GM23338 (cell line): ENCODE measurements at regions not wholly inside any gene's neighbourhood (a gene's known extent, or its start where the extent isn't known, plus 50 kb on each side); places are given as distances from the start of the nearest gene placed in this dataset.

Experiments used
- CREB1 ChIP-seq: fragments of 250-450 bp; sonication (Bioruptor Pico); IDR thresholded peaks from 2 replicates; pipeline ENCODE4 v1.5.0; 2020; ENCODE audit warnings: low read depth, mild to moderate bottlenecking, moderate library complexity
- ETS1 ChIP-seq: IDR thresholded peaks from 2 replicates; pipeline ENCODE4 v1.6.1; 2016; ENCODE audit warnings: antibody characterized with exemption
- EZH2 ChIP-seq: fragments of 200-600 bp; sonication (generic); IDR thresholded peaks from one replicate; pipeline ENCODE4 v1.8.0; 2017; ENCODE audit warnings: antibody characterized with exemption, mild to moderate bottlenecking, low read depth; ENCODE audit not compliant: unreplicated experiment
- EZH2phosphoT487 ChIP-seq: fragments of 200-600 bp; sonication (generic); IDR thresholded peaks from one replicate; pipeline ENCODE4 v1.8.1; 2018; ENCODE audit warnings: antibody characterized with exemption; ENCODE audit not compliant: unreplicated experiment
- JUNB ChIP-seq: IDR thresholded peaks from one replicate; pipeline ENCODE4 v1.6.1; 2016; ENCODE audit warnings: antibody characterized with exemption; ENCODE audit not compliant: unreplicated experiment
- POLR2AphosphoS5 ChIP-seq: IDR thresholded peaks from 2 replicates; pipeline ENCODE4 v1.6.1; 2016; ENCODE audit warnings: antibody characterized with exemption, low read depth
- REST ChIP-seq: IDR thresholded peaks from one replicate; pipeline ENCODE4 v1.6.1; 2018; ENCODE audit warnings: antibody characterized with exemption; ENCODE audit not compliant: unreplicated experiment
- ZNF114 ChIP-seq: fragments of 250-450 bp; sonication (Bioruptor Pico); IDR thresholded peaks from 2 replicates; pipeline ENCODE4 v1.5.0; 2020; ENCODE audit warnings: mild to moderate bottlenecking, moderate library complexity
- ZNF331 ChIP-seq: fragments of 250-450 bp; sonication (Bioruptor Pico); IDR thresholded peaks from 2 replicates; pipeline ENCODE4 v1.5.0; 2020; ENCODE audit warnings: low read depth, mild to moderate bottlenecking, moderate library complexity
- TF ChIP-seq, protein P1 (sequence below), 2 experiments: fragments of 200-600 bp in 1 of 2; sonication (generic) in 1 of 2; conservative IDR thresholded peaks; 2 replicates each; pipeline versions ENCODE4 v1.5.1 to v1.6.1; 2016 to 2017; ENCODE audit warnings: antibody characterized with exemption in 2 of 2, low read depth in 2 of 2, mild to moderate bottlenecking in 2 of 2, moderate library complexity in 1 of 2

- TF ChIP-seq ZNF331 (CRISPR knock-in tag), result no peak
- TF ChIP-seq, protein P1, sequence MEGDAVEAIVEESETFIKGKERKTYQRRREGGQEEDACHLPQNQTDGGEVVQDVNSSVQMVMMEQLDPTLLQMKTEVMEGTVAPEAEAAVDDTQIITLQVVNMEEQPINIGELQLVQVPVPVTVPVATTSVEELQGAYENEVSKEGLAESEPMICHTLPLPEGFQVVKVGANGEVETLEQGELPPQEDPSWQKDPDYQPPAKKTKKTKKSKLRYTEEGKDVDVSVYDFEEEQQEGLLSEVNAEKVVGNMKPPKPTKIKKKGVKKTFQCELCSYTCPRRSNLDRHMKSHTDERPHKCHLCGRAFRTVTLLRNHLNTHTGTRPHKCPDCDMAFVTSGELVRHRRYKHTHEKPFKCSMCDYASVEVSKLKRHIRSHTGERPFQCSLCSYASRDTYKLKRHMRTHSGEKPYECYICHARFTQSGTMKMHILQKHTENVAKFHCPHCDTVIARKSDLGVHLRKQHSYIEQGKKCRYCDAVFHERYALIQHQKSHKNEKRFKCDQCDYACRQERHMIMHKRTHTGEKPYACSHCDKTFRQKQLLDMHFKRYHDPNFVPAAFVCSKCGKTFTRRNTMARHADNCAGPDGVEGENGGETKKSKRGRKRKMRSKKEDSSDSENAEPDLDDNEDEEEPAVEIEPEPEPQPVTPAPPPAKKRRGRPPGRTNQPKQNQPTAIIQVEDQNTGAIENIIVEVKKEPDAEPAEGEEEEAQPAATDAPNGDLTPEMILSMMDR (conservative IDR thresholded peaks at IDR 0.05; ENCODE audit: low read depth in 2 of 2), result no peak
- TF ChIP-seq JUNB, result no peak
- no peak for TF ChIP-seq REST
- no peak for TF ChIP-seq EZH2
- no peak for TF ChIP-seq POLR2AphosphoS5
- no peak for TF ChIP-seq CREB1 (CRISPR knock-in tag)
- TF ChIP-seq EZH2phosphoT487, result no peak
- no peak for TF ChIP-seq ETS1
- TF ChIP-seq ZNF114 (CRISPR knock-in tag), result no peak
These were observed 139.3 kb upstream of the SLIT3 start for GRCh38 chr5:169440107-169440705.
